ENCODE measurements at regions not wholly inside any gene's neighbourhood (a gene's known extent, or its start where the extent isn't known, plus 50 kb on each side); places are given as distances from the start of the nearest gene placed in this dataset.
"Not testable (repeated sequence)": the region's sequence is repeated elsewhere in the genome, so short reads cannot be mapped to it uniquely, and the experiment has no call there.

DNA sequence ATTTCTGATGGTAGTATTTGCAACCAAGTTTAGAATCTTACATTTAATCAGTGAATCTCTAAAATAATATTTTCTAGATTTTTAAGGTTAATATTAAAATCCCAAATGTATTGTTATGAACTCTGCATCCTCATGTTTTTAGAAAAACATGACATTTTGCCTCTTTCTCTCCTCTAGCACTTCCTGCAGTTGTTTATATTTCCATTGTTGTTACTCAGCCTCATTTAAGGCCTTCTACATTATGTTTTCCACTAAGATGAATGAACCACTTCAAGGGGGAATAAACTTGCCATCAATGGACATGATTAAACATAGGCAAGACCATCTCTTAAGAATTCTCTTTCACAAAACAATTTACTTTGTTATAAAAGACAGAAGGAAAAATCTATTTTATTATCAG lies 333.5 kb upstream of the IRAK1BP1 start:
- H3K36me3 Mint-ChIP-seq, result no peaks in the 10 kb centered on the region
- DNase-seq, result no peak
- H3K4me1 Mint-ChIP-seq, result no peaks in the 10 kb centered on the region
- no peak overlapping the region for H3K27ac Mint-ChIP-seq
- no peak overlapping the region for H3K4me3 Mint-ChIP-seq
- H3K27me3 Mint-ChIP-seq, result peaks cover 0 to 4% (median 0%) of the 10 kb centered on the region in 5 donors
- POLR2A ChIA-PET, result no interaction called here
- no peak for ATAC-seq
- H3K9me3 Mint-ChIP-seq, result peaks cover 0 to 9% (median 0%) of the 10 kb centered on the region in 9 donors

DNA sequence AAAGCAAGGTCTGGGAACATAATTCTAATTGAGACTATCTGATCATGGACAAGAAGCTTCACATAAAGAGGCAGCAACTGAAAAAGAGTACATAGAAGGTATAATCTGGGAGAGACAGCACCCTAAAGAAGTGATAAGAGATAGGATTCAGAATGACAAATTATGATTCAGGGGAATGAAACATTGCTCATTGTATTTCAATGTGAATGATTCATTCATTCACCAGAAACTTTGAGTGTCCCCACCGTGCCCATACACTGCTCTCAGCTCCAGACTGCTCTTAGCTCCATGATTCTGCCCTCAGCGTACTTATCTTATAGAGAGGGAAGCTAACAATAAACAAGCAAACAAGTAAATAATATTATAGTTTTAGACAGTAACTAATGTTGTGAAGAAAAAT lies 329.3 kb upstream of the IRAK1BP1 start:
- H3K27ac Mint-ChIP-seq, result no peak overlapping the region
- DNase-seq, result no peak

DNA sequence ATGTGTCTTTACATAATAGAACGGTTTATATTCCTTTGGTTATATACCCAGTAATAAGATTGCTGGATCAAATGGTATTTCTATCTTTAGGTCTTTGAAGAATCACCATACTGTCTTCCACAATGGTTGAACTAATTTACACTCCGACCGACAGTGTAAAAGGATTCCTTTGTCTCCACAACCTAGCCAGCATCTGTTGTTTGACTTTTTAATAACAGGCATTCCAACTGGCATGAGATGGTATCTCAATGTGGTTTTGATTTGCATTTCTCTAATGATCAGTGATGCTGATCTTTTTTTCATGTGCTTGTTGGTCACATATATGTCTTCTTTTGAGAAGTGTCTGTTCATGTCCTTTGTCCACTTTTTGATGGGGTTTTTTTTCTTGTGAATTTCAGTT lies 319.7 kb upstream of the IRAK1BP1 start:
- DNase-seq, H3K36me3 Mint-ChIP-seq, ATAC-seq, POLR2A ChIA-PET, H3K4me3 Mint-ChIP-seq, H3K9me3 Mint-ChIP-seq, H3K4me1 Mint-ChIP-seq, H3K27ac Mint-ChIP-seq, H3K27me3 Mint-ChIP-seq: not testable (repeated sequence)

More for the DNA sequence above, 329.3 kb upstream of the IRAK1BP1 start:
- ATAC-seq, result no peak
- Mint-ChIP-seq H3K27me3 (no peaks in the 10 kb centered on the region), H3K9me3 (peaks cover 0 to 13% (median 0%) of the 10 kb centered on the region in 9 donors), H3K4me1 (no peaks in the 10 kb centered on the region), H3K36me3 (no peaks in the 10 kb centered on the region), H3K4me3 (no peak overlapping the region)
- POLR2A ChIA-PET, result no interaction called here

DNA sequence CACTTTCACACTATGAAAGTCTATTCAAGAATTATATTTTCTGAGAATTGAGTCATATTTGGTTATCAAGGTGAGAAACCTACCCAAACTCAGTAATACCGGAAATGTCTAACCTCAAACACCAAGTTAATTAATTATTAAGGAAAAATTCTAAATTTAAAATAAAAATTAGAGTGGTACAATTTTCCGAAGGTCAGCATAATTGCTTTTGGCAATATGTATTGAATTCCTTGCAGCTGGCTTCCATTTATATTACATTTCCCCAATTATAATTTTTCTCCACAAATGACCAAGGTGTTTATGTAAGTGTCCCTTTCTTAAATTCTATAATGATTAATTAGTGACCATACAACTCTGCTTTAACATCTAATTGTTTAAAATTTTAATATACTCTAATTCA lies 316.0 kb upstream of the IRAK1BP1 start:
- H3K27ac Mint-ChIP-seq, result no peak overlapping the region
- H3K9me3 Mint-ChIP-seq, result peaks cover 0 to 29% (median 12%) of the 10 kb centered on the region in 9 donors
- POLR2A ChIA-PET, result no interaction called here
- H3K4me1 Mint-ChIP-seq, result peaks cover 0 to 1% (median 0%) of the 10 kb centered on the region in 4 donors
- ATAC-seq (no peak), DNase-seq (no peak)
- H3K36me3 Mint-ChIP-seq, result peaks cover 0 to 5% (median 0%) of the 10 kb centered on the region in 3 donors
- no peak overlapping the region for H3K4me3 Mint-ChIP-seq
- H3K27me3 Mint-ChIP-seq, result no peaks in the 10 kb centered on the region

DNA sequence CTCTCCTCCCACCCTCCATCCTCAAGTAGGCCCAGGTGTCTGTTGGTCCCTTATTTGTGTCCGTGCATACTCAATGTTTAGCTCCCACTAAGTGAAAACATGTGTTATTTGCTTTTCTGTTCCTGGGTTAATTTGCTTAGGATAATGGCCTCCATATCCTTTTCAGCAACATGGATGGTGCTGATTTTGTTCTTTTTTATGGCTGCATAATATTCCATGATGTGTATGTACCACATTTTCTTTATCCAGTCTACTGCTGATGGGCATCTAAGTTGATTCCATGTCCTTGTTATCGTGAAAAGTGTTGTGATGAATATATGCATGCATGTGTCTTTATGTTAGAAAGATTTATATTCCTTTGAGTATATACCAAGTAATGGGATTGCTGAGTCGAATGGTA lies 314.9 kb upstream of the IRAK1BP1 start:
- no peak overlapping the region for H3K27ac Mint-ChIP-seq
- H3K9me3 Mint-ChIP-seq, result peaks cover 6 to 37% (median 16%) of the 10 kb centered on the region in 9 donors
- peaks cover 0 to 1% (median 0%) of the 10 kb centered on the region in 4 donors for H3K4me1 Mint-ChIP-seq
- H3K4me3 Mint-ChIP-seq, result no peak overlapping the region
- ATAC-seq (no peak), DNase-seq (no peak)
- POLR2A ChIA-PET, result no interaction called here
- no peaks in the 10 kb centered on the region for H3K27me3 Mint-ChIP-seq
- peaks cover 0 to 5% (median 0%) of the 10 kb centered on the region in 3 donors for H3K36me3 Mint-ChIP-seq

DNA sequence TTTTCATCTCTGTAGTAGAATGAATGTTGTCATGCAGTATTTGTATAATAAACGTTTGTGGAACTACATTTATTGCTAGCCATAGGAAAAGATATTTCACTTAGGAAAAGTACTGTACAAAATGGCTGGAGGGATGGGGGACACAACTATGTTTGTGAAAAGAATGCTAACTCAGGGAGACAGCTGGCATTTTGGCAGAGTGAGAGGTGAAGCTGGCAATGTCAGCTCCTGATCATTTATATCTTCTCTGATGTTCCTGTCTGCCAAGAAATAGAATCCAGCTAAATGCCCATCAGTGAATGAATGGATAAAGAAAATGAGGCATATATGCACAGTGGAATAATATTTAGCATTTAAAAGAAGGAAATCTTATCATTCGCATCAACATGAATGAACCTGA lies 313.0 kb upstream of the IRAK1BP1 start:
- no peak for ATAC-seq
- H3K36me3 Mint-ChIP-seq, result peaks cover 0 to 9% (median 0%) of the 10 kb centered on the region in 3 donors
- POLR2A ChIA-PET, result no interaction called here
- DNase-seq, result no peak
- H3K4me1 Mint-ChIP-seq, result peaks cover 0 to 1% (median 0%) of the 10 kb centered on the region in 4 donors
- no peak overlapping the region for H3K4me3 Mint-ChIP-seq
- peaks cover 6 to 44% (median 15%) of the 10 kb centered on the region in 9 donors for H3K9me3 Mint-ChIP-seq
- H3K27me3 Mint-ChIP-seq, result no peaks in the 10 kb centered on the region
- no peak overlapping the region for H3K27ac Mint-ChIP-seq

DNA sequence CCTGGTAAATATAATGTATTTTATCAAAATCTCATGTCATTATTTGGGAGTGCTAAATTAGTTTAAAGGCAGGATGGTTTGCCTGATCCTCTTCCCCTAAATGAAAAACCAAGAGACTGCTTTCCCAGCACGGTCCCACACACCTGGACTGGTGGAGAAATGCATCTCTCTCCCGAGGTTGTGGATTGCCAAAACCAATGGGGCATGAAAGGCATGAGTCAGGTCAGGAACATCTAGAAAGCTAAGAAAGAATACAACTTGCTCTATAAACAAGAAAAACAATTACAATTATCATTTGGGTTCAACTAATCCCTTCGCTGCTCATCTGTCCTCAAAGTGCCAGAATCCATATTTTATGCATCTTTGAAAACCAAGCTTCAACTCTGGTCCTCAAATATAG lies 308.3 kb upstream of the IRAK1BP1 start:
- DNase-seq (no peak), ATAC-seq (no peak)
- Mint-ChIP-seq H3K36me3 (peaks cover 0 to 5% (median 0%) of the 10 kb centered on the region in 3 donors), H3K4me3 (no peak overlapping the region), H3K4me1 (no peaks in the 10 kb centered on the region), H3K27ac (no peak overlapping the region), H3K27me3 (peaks cover 0 to 3% (median 0%) of the 10 kb centered on the region in 5 donors), H3K9me3 (peaks cover 0 to 39% (median 13%) of the 10 kb centered on the region in 9 donors)
- POLR2A ChIA-PET, result no interaction called here

DNA sequence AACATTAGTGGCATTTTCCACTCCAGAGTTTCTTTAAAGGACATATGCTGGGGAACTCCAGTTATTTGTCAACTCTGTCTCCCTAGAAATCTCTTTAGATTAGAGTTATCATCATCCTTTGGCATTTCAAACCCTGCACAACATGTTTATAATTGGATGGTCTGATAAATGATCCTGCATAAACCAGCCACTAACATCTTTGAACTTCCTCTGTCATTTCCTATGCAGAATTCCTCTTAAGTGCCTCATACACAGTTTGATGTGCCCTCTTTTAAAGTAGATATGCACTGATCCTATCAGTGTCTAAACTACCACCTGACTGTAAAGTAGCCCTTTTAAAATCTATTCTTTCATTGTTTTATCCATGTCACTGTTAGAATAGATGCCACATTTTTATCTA lies 306.3 kb upstream of the IRAK1BP1 start:
- Mint-ChIP-seq H3K36me3 (peaks cover 0 to 5% (median 0%) of the 10 kb centered on the region in 3 donors), H3K9me3 (peaks cover 0 to 31% (median 6%) of the 10 kb centered on the region in 9 donors), H3K27ac (no peak overlapping the region), H3K4me1 (no peaks in the 10 kb centered on the region), H3K4me3 (no peak overlapping the region), H3K27me3 (peaks cover 0 to 3% (median 0%) of the 10 kb centered on the region in 5 donors)
- DNase-seq, result no peak
- POLR2A ChIA-PET, result no interaction called here
- ATAC-seq, result no peak

DNA sequence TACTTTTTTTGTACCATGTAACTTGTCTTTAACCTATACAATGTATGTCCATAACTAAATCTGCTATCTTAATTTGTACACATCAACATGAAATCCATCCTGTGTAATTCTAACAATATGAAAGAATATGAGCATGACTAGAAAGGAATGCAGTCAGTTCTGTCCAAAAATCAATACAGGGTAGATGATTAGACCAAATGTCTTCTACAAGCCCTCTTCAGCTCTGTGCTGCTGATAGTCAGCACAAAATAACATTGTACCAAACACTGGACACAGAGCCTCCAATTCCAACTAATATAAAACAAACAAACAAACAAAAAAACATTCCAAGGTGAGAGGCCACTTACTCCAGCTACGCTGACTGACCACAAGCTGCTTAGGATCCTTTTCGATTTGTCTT lies 301.4 kb upstream of the IRAK1BP1 start:
- no peak for DNase-seq
- H3K4me3 Mint-ChIP-seq, result no peak overlapping the region
- no peak for ATAC-seq
- peaks cover 0 to 14% (median 0%) of the 10 kb centered on the region in 3 donors for H3K36me3 Mint-ChIP-seq
- no peaks in the 10 kb centered on the region for H3K4me1 Mint-ChIP-seq
- peaks cover 0 to 3% (median 0%) of the 10 kb centered on the region in 5 donors for H3K27me3 Mint-ChIP-seq
- no peak overlapping the region for H3K27ac Mint-ChIP-seq
- H3K9me3 Mint-ChIP-seq, result peaks cover 0 to 42% (median 12%) of the 10 kb centered on the region in 9 donors
- POLR2A ChIA-PET, result no interaction called here

DNA sequence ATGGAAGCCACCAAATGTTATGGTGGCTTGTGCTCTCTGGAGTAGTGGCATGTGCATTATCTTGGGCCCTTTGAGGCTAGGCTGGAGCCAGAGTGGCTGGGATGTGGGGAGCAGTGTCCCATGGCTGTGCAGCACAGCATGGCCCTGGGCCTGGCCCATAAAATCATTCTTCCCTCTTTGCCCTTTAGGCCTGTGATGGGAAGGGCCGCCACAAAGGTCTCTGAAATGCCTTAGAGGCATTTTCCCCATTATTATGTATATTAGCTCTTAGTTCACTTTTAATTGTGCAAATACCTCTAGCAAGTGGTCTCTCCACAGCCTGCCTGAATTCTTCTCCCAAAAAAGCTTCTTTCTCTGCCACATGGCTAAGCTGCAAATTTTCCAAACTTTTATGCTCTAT lies 297.3 kb upstream of the IRAK1BP1 start:
- no peak overlapping the region for H3K4me3 Mint-ChIP-seq
- H3K4me1 Mint-ChIP-seq, result no peaks in the 10 kb centered on the region
- no peak for DNase-seq
- H3K27ac Mint-ChIP-seq, result no peak overlapping the region
- ATAC-seq, result no peak
- peaks cover 0 to 14% (median 0%) of the 10 kb centered on the region in 3 donors for H3K36me3 Mint-ChIP-seq
- H3K27me3 Mint-ChIP-seq, result no peaks in the 10 kb centered on the region
- H3K9me3 Mint-ChIP-seq, result peaks cover 0 to 39% (median 19%) of the 10 kb centered on the region in 9 donors
- POLR2A ChIA-PET, result no interaction called here

DNA sequence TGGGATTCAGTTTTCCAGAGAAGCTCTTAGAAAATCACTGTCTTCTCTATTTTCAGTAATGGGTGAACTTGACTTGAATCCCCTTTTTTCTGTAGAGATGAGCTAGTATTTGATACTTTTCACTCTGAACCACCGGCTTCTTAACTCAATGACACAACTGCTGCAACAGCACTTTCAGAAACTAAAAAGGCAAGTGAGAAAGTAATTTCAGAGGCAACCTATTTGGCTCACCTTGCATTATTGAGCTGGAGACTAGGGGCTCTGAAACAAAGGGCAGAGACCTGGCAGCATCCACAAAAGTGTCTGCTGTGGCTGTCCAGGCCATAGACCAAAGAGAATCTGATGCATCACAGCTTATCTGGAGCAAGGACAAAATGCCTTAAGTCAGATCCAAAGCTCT lies 289.8 kb upstream of the IRAK1BP1 start:
- Mint-ChIP-seq H3K4me1 (no peaks in the 10 kb centered on the region), H3K27me3 (peaks cover 0 to 5% (median 0%) of the 10 kb centered on the region in 5 donors), H3K9me3 (peaks cover 0 to 12% (median 2%) of the 10 kb centered on the region in 9 donors), H3K4me3 (no peak overlapping the region), H3K36me3 (no peaks in the 10 kb centered on the region), H3K27ac (no peak overlapping the region)
- ATAC-seq, result no peak
- POLR2A ChIA-PET, result no interaction called here
- no peak for DNase-seq

DNA sequence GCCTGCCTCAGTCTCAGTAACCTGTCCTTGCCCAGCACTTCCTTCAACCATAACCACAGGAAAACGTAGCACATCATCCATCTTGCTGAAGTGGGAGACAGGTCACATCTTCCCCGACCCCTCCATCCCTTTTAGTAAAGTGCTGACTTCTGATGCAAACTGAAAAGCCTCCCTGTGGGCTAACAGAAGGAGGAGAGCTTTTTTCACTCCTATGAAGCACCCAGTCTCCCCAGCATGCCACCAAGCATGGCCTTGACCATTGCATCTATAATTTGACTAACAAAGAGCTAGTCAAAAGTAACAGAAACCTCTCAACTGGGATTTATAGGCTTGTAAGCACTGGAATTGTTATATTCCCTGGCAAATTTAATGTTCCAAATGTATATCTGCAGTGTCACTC lies 288.9 kb upstream of the IRAK1BP1 start:
- no peak overlapping the region for H3K4me3 Mint-ChIP-seq
- no peaks in the 10 kb centered on the region for H3K36me3 Mint-ChIP-seq
- H3K4me1 Mint-ChIP-seq, result no peaks in the 10 kb centered on the region
- DNase-seq, result no peak
- ATAC-seq, result no peak
- peaks cover 0 to 8% (median 0%) of the 10 kb centered on the region in 9 donors for H3K9me3 Mint-ChIP-seq
- peaks cover 0 to 5% (median 0%) of the 10 kb centered on the region in 5 donors for H3K27me3 Mint-ChIP-seq
- POLR2A ChIA-PET, result no interaction called here
- no peak overlapping the region for H3K27ac Mint-ChIP-seq

DNA sequence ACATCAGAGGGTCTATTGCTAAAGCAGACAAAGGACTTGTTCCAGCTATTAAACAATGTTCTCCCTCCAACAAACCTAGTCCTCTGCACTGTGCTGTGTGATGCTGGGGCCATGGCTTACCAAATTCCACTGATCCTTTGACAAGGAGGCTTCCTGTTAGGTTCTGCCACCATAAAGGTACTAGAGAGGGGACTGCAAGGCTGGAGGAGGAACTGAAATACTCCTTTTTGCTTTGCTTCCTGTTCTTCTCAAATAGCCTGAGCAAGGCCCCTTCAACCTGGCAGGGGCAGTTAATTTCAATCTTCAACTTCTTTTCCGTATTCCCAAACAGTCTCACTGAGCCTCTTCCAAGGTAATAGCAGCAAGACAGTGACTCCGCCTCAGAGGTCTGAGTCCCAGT lies 286.4 kb upstream of the IRAK1BP1 start:
- Mint-ChIP-seq H3K27ac (no peak overlapping the region), H3K4me3 (no peak overlapping the region)
- DNase-seq, result no peak

DNA sequence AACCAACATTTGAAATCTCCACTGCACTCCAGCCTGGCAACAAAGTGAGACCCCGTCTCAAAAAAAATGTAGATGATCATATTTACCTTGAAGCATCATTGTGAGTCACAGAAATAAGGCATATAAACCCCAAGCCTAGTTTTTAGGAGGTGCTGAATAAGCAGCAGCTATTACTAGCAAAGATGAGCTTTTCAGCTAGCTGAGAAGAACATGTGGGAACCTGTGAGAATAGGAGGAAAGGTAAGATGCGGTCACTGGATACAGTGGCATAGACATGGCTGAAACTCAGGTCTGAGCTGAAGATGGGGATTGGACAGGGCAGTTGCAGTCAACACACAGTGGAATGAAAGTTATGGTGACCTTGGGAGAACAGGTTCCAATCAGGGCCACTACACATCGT lies 284.3 kb upstream of the IRAK1BP1 start:
- peaks cover 0 to 13% (median 0%) of the 10 kb centered on the region in 9 donors for H3K9me3 Mint-ChIP-seq
- H3K27me3 Mint-ChIP-seq, result peaks cover 0 to 10% (median 0%) of the 10 kb centered on the region in 5 donors
- ATAC-seq (no peak), DNase-seq (no peak)
- no peak overlapping the region for H3K4me3 Mint-ChIP-seq
- H3K36me3 Mint-ChIP-seq, result no peaks in the 10 kb centered on the region
- no peaks in the 10 kb centered on the region for H3K4me1 Mint-ChIP-seq
- peak overlapping the region in 1 of 10 donors; percentile 19 for H3K27ac Mint-ChIP-seq
- POLR2A ChIA-PET, result no interaction called here

More for the DNA sequence above, 286.4 kb upstream of the IRAK1BP1 start:
- H3K36me3 Mint-ChIP-seq, result no peaks in the 10 kb centered on the region
- peaks cover 0 to 6% (median 0%) of the 10 kb centered on the region in 5 donors for H3K27me3 Mint-ChIP-seq
- POLR2A ChIA-PET, result no interaction called here
- no peaks in the 10 kb centered on the region for H3K4me1 Mint-ChIP-seq
- no peak for ATAC-seq
- peaks cover 0 to 8% (median 0%) of the 10 kb centered on the region in 9 donors for H3K9me3 Mint-ChIP-seq
